A673 (cell line): ENCODE measurements at regions not wholly inside any gene's neighbourhood (a gene's known extent, or its start where the extent isn't known, plus 50 kb on each side); places are given as distances from the start of the nearest gene placed in this dataset.

Source experiments
- CTCF ChIP-seq: fragments of 300-800, 200-600 bp; sonication (generic); conservative IDR thresholded peaks from 2 replicates; pipeline ENCODE4 v1.5.1; 2017; ENCODE audit warnings: low read depth, mild to moderate bottlenecking, antibody characterized with exemption, low read length, moderate library complexity, mixed read lengths
- EZH2 ChIP-seq: fragments of 200-600 bp; sonication (generic); IDR thresholded peaks from 2 replicates; pipeline ENCODE4 v1.6.1; 2017; ENCODE audit warnings: borderline replicate concordance, low read depth, mild to moderate bottlenecking, mixed read lengths, antibody characterized with exemption, low read length; ENCODE audit not compliant: poor library complexity, severe bottlenecking

- TF ChIP-seq CTCF (no peak), EZH2 (no peak)
Measured at GRCh38 chr9:21689854-21690253, 112.6 kb upstream of the MTAP start.
